Neural progenitor cell (in vitro differentiated cells): ENCODE measurements at regions not wholly inside any gene's neighbourhood (a gene's known extent, or its start where the extent isn't known, plus 50 kb on each side); places are given as distances from the start of the nearest gene placed in this dataset.

Experiments
- CTCF ChIP-seq: fragments of 200-600 bp; sonication (generic); IDR thresholded peaks from 2 replicates; pipeline ENCODE4 v1.5.1; 2017; ENCODE audit warnings: antibody characterized with exemption, mild to moderate bottlenecking
- EZH2 ChIP-seq: fragments of 200-600 bp; sonication (generic); IDR thresholded peaks from 2 replicates; pipeline ENCODE4 v1.6.1; 2017; ENCODE audit warnings: antibody characterized with exemption, mild to moderate bottlenecking, moderate library complexity
- EZH2phosphoT487 ChIP-seq: fragments of 200-600 bp; sonication (generic); IDR thresholded peaks from 2 replicates; pipeline ENCODE4 v1.6.1; 2017; ENCODE audit warnings: antibody characterized with exemption

GRCh38 chr2:181762848-181763247 is 82.5 kb upstream of the NEUROD1 start:
- TF ChIP-seq CTCF (no peak), EZH2phosphoT487 (no peak), EZH2 (no peak)
